A172 (cell line): ENCODE measurements at regions not wholly inside any gene's neighbourhood (a gene's known extent, or its start where the extent isn't known, plus 50 kb on each side); places are given as distances from the start of the nearest gene placed in this dataset.

Experiments used
- DNase-seq: peaks from one replicate; pipeline ENCODE4 v3.0.0-alpha.2; 2015; ENCODE audit warnings: low spot score

DNA sequence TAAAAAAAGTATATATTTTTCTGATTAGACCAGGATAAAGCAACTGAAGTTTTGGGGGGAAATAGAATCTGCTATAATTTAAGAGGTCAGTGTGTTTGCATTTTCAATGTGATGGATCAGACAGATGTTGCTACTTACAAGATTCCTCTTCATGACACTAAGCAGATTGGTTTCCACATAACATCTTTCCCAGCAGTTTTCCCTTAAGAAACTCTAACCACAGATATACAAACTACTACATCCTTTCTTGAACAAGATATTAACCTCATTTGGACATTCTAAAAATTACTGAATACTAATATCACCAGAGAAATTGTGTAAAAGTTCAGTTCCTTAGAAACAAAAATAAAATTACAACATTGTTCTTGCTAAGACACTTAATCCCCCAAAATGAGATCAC lies 106.7 kb upstream of the GUCY1A1 start:
- no peak for DNase-seq

DNA sequence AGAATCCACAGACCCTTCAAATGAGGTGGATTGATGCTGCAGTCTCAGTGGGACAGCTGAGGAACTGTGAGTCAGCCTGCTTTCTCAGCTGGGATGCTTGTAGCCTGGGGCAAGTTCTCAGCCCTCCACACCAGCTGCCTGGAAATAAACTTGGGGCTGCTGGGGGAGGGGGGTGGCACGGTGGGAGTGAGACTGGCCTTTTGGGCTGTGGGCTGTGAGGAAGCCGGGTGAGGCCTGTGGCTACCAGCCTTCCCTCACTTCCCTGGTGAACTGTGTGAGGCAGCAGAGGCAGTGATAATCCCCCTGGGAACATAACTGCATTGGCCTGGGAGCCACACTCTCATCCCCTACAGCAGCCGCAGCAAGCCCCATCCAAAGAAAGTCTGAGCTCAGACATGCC lies 114.5 kb upstream of the GUCY1A1 start:
- DNase-seq = peak; percentile 55

DNA sequence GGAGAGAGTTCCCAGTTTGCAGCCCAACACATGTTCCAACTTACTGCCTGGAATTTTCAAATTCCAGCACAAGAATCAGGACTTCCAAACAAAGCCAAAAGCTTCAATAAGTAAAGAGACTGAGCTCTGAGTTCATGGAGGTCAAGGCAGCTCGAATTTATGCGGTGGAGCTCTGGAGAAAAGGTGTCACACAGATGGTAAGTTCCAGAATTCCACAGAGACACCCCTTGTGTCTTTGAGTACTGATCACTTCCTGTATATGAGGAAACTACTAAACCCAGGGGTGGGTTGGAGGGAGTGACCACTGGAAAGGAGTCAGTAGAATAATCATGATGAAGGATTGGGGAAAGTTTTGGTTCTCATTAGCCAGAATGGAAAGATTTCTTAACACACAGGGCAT lies 118.5 kb upstream of the GUCY1A1 start:
- no peak for DNase-seq

DNA sequence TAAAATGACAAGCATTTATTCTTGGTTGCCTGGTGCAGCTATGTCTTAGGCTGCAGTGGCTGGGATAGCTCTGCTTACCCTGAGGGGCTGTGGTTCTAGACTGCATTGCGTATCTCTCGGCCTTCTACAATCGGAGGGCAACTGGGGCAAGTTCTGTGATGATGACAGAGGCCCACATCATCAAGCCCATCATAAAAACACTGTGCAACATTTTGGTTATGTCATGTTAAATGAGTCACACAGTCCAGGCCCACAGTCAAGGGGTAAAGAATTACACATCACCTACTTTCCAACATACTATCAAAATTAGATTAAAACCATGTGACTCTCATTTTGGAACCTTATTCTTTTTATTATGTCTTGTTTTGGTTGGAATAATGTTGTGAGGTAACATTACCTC lies 120.2 kb upstream of the GUCY1A1 start:
- DNase-seq = no peak

DNA sequence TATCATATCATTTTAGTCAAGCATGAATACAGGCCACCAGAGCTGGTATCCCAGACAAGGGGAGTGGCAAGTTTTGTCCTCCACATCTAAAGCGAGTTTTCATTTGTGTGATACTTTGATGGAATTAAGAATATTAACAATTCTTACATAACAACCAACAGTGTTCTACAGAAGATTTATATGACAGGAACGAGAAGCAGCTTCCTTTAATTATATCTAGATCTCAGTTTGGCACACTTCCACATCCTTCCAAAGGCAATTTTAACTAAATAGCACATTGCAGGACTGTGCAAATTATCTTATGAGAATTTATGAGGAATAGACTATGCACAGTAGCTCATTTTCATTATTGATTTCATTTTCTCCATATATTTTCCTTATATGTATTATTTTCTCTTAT lies 121.2 kb upstream of the GUCY1A1 start:
- DNase-seq = no peak

DNA sequence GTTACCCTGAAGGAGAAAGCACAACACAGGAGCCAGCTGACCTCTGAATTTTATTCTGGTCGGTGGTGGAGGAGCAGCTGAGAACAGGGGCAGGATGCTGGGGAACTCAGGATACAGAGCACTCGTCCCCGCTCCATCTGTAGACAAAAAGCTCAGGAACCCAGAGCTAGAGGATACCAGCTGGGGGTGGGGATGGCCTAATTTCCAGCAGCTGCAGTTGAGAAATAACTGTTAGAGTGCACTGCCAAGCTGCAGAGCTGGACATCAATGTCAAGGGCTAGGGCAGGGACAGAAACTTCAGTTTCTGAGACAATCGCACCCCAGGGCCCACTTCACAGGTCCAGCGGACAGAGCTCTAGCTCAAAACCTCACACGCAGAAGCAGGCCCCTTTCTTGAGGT lies 122.1 kb upstream of the GUCY1A1 start:
- DNase-seq = no peak

DNA sequence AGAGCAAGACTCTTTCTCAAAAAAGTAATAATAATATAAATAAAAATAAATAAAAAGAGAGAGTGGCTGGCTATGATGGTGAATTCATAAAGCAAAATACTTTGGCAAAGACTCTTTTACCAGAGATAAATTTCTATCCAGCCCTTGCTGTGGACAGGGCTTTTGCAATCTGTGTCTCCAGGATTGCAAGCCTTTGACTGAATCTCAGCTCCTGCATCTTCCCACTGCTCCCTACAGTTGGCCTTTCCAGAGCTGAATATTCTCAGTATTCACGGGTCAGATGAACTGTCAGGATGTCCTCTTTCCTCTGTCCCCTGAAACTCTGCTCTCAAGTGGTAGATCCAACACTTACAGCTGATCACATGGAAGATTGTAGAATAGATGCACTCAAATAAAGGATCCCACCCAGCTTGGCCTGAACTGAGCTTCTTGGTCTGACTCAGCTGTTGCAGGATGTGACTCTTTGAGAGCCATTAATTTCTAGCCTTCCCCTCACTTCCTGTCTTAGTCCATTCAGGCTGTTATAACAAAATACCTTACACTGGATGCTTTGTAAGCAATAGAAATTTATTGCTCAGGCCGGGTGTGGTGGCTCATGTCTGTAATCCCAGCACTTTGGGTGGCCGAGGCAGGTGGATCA lies 123.4 kb upstream of the GUCY1A1 start:
- peak; percentile 91 for DNase-seq

DNA sequence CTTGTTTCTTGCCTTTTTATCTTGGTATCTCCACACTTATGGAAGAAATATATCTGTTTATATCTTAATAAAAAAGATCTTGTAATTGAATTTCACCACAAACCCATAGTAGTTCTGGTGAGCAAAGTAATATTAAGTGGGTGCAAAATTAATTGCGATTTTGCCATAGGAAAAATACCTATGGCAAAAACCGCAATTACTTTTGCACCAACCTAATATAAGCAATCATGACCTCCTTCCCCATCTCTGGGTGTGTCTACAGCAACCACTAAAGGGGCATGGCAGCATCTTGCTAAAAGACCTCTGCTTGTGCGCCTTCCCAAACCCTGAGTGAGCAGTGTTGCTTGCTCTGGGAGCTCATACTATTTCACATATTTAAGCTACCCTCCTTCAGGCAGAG lies 124.2 kb upstream of the GUCY1A1 start:
- DNase-seq = no peak

DNA sequence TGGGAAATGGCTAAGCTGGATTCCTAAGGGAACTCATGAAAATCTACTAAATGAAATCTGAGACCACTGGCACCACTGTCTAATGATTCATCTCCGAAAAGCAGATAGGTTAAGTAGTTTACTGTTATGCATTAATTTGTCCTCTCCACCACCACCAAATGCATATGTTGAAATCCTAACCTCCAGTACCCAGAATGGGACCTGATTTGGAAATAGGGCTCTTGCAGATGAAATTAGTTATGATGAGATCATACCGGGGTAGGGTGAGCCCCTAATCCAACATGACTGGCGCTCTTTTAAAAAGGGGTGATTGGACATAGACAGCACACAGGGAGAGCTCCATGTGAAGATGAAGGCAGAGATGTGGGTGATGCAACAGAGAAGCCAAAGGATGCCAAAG lies 124.9 kb upstream of the GUCY1A1 start:
- DNase-seq = no peak

DNA sequence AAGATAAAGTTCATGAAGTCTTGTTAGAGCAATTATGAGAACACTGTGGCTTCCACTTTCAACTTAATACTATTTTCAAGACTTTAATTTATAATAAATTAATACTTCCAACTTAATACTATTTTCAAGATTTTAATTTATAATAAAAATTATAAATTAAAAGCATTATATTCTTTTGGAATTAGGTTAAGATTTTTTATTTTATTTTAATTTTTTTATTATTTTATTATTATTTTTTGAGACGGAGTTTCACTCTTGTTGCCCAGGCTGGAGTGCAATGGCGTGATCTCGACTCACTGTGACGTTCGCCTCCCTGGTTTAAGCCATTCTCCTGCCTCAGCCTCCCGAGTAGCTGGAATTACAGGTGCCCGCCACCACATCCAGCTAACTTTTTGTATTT lies 126.0 kb upstream of the GUCY1A1 start:
- no peak for DNase-seq

DNA sequence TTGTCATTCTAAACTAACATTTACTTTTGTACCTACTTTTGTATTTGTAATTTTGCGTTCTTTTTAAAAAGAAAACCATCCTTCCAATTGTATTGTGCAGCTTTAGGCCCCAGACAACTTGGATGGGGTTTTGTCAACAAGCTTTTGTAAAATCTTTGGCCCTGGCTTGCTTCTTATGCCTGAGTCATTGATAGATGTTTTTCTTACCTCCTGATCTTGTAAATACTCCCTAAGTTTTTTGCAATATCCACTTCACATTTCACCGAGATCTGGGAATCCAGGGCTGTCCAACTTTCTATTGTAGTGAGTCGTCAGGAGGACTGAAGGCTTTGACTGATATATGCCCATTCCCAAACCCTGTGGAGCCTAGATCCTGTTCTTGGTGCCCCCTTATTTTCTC lies 126.9 kb upstream of the GUCY1A1 start:
- no peak for DNase-seq

DNA sequence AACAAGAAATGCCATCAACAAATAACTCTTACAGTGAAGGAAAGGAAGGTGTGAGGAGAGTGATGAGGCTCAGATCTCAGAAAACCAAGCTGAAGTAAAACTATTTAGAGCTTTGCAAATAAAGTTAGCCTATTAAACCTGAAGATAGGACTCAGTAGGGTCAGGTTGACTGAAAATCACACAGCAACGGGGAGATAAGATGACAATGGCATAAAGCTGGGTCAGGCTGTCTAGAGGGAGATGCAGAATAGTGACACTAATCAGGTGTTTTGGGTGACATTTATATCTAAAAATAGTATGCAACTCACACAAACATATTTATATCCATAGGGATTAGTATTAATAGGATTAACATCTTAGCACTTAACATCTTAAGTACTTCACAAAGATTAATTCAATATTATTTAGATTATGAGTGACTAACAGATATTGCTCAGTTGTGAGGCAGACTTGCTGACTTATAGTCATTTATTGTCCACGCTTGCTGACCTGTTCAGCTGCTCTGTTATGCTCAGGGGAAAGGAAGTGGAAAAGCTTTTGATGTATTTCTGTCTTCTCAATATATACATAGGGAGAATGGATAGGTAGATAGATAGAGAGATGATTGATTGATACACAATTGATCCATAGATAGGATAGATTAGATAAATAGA lies 130.7 kb upstream of the GUCY1A1 start:
- DNase-seq = no peak

DNA sequence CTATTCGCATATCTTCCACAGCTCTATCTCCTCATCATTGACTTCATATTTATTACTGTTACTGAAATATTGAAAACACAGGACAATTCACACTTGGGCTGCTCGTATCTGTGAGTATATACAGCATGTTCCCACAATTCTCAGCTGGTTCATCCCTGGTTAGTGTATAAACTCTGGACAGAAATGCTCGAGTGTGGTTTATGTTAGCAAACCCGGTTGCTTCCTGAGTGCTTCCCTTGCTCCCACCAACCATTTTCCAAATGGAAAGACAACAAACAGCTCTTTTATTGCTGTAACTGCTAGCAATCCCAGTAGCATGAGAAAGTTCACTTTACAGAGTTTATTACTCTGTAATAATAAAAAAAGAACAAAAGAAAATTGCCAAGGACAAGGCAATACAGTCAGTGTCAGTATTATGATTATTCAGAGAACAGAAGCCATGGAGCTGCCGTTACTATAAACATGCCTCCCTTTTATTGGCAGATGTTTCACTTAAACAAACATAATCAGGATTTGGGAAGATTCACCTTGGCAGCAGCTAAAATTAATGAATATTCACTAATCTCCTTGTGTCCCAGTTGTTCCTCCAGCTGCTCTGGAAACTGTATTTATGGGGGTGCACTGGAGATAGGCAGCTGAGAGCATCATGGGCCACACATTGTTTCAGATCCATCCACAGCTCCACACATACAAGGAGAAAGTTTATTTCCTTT lies 134.1 kb upstream of the GUCY1A1 start:
- no peak for DNase-seq

DNA sequence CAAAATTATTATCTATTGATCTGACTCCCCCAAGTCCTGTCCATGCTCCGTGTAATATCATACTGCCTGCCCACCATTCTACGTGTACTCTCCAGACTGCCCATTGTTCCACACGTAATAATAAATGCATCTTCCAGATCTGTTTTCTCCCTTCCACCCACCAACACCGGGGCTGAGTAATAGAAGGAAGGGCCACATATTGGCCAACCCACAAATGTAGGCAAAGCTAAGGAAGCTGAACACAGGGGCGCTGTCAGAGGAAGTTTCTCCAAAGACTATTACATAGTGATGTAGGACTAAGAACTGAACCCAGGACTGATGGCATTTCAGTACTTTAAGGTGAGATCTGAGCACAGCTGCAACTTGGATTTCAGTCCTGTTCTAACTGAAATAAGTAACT lies 135.8 kb upstream of the GUCY1A1 start:
- no peak for DNase-seq

DNA sequence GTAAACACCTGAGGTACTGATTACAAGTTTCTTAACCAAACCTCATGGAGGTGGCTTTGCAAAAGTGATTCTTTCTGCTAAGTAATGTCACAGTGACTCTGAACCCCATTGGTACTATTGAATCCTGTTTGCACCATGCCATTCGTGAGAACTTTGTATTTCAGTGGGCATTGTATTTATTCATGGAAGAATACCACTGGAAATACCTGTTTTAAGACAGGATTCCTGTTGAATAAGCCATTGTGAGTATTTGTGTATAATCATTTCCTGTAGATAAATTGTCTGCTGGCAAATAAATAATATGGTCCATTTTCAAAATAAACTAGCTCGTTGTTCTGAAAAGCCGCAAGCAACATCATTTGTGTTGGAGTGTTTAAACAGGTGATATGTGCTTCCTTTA lies 136.4 kb upstream of the GUCY1A1 start:
- no peak for DNase-seq

DNA sequence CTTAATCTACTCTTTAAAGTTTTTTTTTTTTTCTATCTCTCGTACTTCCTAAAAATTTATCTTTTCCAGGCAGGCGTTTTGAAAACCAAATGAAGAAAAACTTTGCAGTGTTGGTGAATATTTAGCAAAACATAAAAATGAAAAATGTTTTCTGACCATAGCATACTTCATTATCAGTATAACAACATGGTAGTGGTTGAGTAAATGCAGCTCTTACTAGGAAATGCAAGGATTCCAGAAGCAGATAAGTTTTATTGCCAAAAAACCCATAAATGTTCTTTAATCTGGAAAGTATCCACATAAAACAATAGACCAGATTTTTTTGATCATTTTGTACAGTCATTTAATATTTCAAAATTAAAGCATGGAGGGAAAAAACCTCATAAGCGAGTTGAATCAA lies 136.9 kb upstream of the GUCY1A1 start:
- DNase-seq = no peak

DNA sequence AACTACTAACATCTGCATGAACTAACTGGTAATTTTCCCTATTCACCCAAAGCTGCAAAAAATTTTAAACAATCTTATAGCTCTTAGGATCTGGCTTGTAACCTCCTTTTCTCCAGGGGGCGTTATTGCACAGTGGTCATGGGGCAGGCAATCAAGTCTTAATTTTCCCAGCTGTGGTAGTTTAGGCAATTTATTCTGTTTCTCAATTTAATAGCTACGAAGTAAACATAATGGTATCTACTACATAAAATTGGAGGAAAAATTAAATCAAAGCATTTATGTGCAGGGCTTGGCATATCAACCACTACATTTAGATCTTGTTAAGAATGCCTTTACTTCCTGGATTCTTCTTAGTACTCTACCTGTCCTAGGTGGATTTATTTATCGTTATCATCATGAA lies 137.4 kb upstream of the GUCY1A1 start:
- no peak for DNase-seq

DNA sequence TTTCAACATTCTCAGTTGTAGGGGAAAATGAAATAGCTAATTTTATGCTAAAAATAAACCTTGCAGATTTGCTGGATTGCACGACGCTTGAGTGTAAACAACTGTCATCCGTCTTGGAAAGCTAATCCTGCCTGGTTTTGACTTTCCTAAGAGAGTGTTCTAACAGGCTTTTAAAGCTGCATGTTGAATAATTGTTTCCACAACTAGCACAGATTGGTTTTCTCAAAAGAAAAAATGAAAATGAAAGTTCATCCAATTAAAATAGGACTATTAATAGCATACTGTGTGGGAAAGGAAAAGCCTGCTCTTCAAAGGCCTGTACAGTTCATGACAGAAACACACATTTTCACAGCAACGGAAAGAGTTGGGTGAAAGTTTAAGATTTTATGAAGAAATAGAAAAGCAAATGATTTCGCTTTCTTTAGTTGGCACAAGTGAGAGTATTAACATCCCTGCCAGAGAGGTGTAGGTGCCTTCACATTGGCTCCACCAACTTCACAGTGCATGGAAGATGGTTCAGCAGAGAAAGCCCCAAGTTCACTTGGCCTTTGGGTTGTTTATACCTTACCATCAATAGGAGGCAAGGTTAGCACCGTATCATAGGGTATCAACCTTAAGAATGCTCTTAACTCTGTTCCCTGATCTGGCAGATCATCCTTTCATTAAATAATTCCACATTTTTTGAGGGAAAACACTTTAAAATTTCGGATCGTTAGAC lies 140.0 kb upstream of the GUCY1A1 start:
- DNase-seq = no peak

DNA sequence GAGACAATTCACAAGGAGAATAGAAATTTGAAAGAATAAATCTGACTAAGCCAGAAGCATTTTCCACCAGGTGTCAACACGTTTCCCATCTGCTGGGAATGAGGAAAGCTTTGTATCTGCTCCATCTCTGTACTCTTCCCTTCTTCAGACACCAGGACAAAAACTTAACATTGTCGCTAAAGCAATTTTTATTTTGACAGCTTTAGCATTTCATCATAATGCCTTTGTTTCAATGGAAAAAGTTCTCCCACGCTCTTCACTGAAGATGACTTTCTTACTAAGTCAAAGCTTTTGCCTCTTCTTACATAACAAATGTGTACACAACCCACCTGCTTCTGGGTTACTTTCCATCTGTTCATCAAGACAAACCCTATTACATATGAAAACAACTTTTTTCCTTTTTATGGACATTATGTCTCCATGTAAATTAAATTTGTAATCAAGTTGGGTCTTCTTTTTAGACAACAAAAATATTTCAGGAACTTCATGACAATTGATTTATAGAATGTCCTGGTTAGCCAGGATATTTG lies 141.7 kb upstream of the GUCY1A1 start:
- no peak for DNase-seq

DNA sequence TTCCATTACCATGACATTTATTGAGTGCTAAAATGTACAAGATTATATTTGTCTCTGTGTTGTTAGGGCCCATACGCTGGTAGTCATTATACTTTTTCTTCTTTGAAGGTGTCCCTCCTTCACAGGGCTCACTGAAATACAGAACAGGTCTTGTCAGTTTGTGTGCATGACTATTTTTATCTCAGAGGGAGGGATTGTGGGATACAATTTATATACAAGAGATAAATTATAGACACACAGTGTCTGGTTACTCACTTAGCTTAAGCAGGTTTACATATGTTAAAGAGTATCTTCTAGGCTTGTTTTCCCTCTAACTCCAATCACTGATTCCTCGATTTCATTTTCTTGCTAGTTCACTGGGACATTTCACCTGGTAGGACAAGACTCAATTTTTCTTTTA lies 143.3 kb upstream of the GUCY1A1 start:
- no peak for DNase-seq

DNA sequence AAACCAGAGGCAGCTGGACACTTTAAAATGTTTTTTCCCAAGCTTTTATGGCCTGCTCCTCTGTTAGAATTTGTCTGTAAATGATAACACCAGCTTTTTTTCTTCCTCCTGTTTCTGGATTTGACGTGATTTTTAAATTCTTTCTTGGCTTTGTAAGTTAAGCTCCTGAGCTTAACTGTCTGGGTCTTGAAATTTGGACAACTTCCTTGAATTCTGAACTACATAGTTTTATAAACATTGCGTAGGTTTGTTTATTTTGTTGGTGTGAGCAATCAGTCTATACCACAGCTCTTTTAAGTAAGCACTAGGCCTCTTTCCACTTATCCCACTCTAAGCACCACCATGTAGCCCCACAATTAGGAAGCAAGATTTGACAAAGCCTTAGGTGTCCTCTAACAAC lies 144.4 kb upstream of the GUCY1A1 start:
- no peak for DNase-seq

DNA sequence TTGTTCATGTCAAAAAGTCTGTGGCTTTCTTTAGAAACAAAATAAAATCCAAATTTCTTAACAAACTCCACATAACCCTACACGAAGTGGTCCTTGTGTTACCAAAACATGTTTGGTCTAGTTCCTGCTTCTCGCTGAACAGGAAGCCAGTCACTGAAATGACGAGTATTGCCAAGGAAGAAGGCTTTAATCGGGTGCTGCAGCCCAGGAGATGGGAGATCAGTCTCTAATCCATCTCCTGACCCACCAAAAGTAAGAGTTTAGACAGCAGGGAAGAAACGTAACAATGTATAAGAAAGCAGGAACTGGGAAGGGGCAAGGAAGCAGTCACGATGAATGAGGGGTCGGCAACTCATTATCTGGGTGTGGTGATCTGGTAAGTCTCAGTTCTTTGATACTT lies 144.6 kb upstream of the MAP9 start:
- no peak for DNase-seq
